H9 (cell line): ENCODE measurements at regions not wholly inside any gene's neighbourhood (a gene's known extent, or its start where the extent isn't known, plus 50 kb on each side); places are given as distances from the start of the nearest gene placed in this dataset.

Experiments
- DNase-seq: peaks from one replicate; pipeline ENCODE4 v3.0.0-alpha.2; 2017
- H2AFZ ChIP-seq: one replicate; pipeline ENCODE4 v1.6.1; 2013; ENCODE audit warnings: mild to moderate bottlenecking, low read length, control low read depth, moderate library complexity
- H2AK5ac ChIP-seq: 2 replicates; pipeline ENCODE4 v1.6.1; 2013; ENCODE audit warnings: low read length, control low read depth, mixed read lengths; ENCODE audit not compliant: insufficient read length
- H2BK120ac ChIP-seq: one replicate; pipeline ENCODE4 v1.6.1; 2013; ENCODE audit warnings: low read depth, mild to moderate bottlenecking, low read length, control low read depth, inconsistent platforms; ENCODE audit not compliant: poor library complexity, severe bottlenecking
- H2BK12ac ChIP-seq: 2 replicates; pipeline ENCODE4 v1.6.1; 2013; ENCODE audit warnings: low read length, control low read depth, mixed read lengths, low read depth; ENCODE audit not compliant: insufficient read length
- H2BK15ac ChIP-seq: 2 replicates; pipeline ENCODE4 v1.6.1; 2013; ENCODE audit warnings: low read depth, low read length, control low read depth
- H2BK20ac ChIP-seq: one replicate; pipeline ENCODE4 v1.6.1; 2013; ENCODE audit warnings: low read depth, mild to moderate bottlenecking, low read length, control low read depth, inconsistent platforms; ENCODE audit not compliant: poor library complexity, severe bottlenecking
- H2BK5ac ChIP-seq: 2 replicates; pipeline ENCODE4 v1.6.1; 2013; ENCODE audit warnings: low read length, control low read depth, mixed read lengths; ENCODE audit not compliant: insufficient read length
- H3K14ac ChIP-seq: 2 replicates; pipeline ENCODE4 v1.6.1; 2013; ENCODE audit warnings: low read length, control low read depth; ENCODE audit not compliant: insufficient read depth
- H3K18ac ChIP-seq: 2 replicates; pipeline ENCODE4 v1.6.1; 2013; ENCODE audit warnings: low read depth, mild to moderate bottlenecking, mixed read lengths, low read length, control low read depth; ENCODE audit not compliant: insufficient read length
- H3K23ac ChIP-seq: 2 replicates; pipeline ENCODE4 v1.6.1; 2013; ENCODE audit warnings: low read length, control low read depth, mixed read lengths, low read depth; ENCODE audit not compliant: insufficient read length
- H3K23me2 ChIP-seq: 2 replicates; pipeline ENCODE4 v1.6.1; 2013; ENCODE audit warnings: low read depth, mild to moderate bottlenecking, mixed read lengths, low read length, control low read depth; ENCODE audit not compliant: insufficient read length, poor library complexity, severe bottlenecking
- H3K27ac ChIP-seq: 2 replicates; pipeline ENCODE4 v1.5.1; 2013; ENCODE audit warnings: low read length, control low read depth, mixed read lengths, low read depth; ENCODE audit not compliant: insufficient read length
- H3K27me3 ChIP-seq: 2 replicates; pipeline ENCODE4 v1.6.1; 2013; ENCODE audit warnings: low read length, control low read depth, inconsistent platforms; ENCODE audit not compliant: insufficient read depth
- H3K4ac ChIP-seq: 2 replicates; pipeline ENCODE4 v1.6.1; 2013; ENCODE audit warnings: low read depth, mild to moderate bottlenecking, control low read depth, inconsistent platforms, low read length, moderate library complexity
- H3K4me1 ChIP-seq: 2 replicates; pipeline ENCODE4 v1.6.1; 2013; ENCODE audit warnings: low read length, control low read depth, inconsistent platforms; ENCODE audit not compliant: insufficient read depth
- H3K4me2 ChIP-seq: 2 replicates; pipeline ENCODE4 v1.6.1; 2013; ENCODE audit warnings: low read length, control low read depth, mixed read lengths; ENCODE audit not compliant: insufficient read length, insufficient read depth
- H3K56ac ChIP-seq: 2 replicates; pipeline ENCODE4 v1.6.1; 2013; ENCODE audit warnings: low read depth, mild to moderate bottlenecking, mixed read lengths, low read length, control low read depth; ENCODE audit not compliant: insufficient read length
- H3K79me1 ChIP-seq: 2 replicates; pipeline ENCODE4 v1.6.1; 2013; ENCODE audit warnings: low read depth, mild to moderate bottlenecking, moderate library complexity, low read length, control low read depth, inconsistent platforms; ENCODE audit not compliant: insufficient read depth, poor library complexity, severe bottlenecking
- H3K79me2 ChIP-seq: 2 replicates; pipeline ENCODE4 v1.6.1; 2013; ENCODE audit warnings: low read length, control low read depth, inconsistent platforms; ENCODE audit not compliant: insufficient read depth
- H3K9ac ChIP-seq: 2 replicates; pipeline ENCODE4 v1.6.1; 2013; ENCODE audit warnings: low read length, control low read depth, mixed read lengths; ENCODE audit not compliant: insufficient read length; ENCODE audit errors: extremely low read depth
- H3K9me3 ChIP-seq: one replicate; pipeline ENCODE4 v1.6.1; 2013; ENCODE audit warnings: low read depth, low read length, inconsistent platforms; ENCODE audit not compliant: control insufficient read depth
- H3T11ph ChIP-seq: one replicate; pipeline ENCODE4 v1.6.1; 2013; ENCODE audit warnings: mild to moderate bottlenecking, low read length, control low read depth, inconsistent platforms
- H4K20me1 ChIP-seq: one replicate; pipeline ENCODE4 v1.6.1; 2013; ENCODE audit not compliant: control insufficient read depth, insufficient read length, insufficient read depth
- H4K5ac ChIP-seq: 2 replicates; pipeline ENCODE4 v1.6.1; 2013; ENCODE audit warnings: low read depth, mild to moderate bottlenecking, mixed read lengths, low read length, control low read depth; ENCODE audit not compliant: insufficient read length
- H4K8ac ChIP-seq: replicated peaks from 2 replicates; pipeline ENCODE4 v1.6.1; 2013; ENCODE audit warnings: low read length, control low read depth, mixed read lengths, low read depth; ENCODE audit not compliant: insufficient read length
- H4K91ac ChIP-seq: 2 replicates; pipeline ENCODE4 v1.6.1; 2013; ENCODE audit warnings: low read depth, mild to moderate bottlenecking, moderate library complexity, mixed read lengths, low read length, control low read depth; ENCODE audit not compliant: insufficient read length
- H3K27ac Mint-ChIP-seq, 3 experiments: 2 replicates in 2 of 3; 3 replicates in 1 of 3; pipeline ENCODE4 v1.8.0; 2020 to 2021; ENCODE audit warnings: mixed read lengths in 3 of 3, mild to moderate bottlenecking in 1 of 3, moderate library complexity in 1 of 3
- H3K27me3 Mint-ChIP-seq: 2 replicates; pipeline ENCODE4 v1.8.0; 2021; ENCODE audit warnings: low read depth, mild to moderate bottlenecking, moderate library complexity, mixed read lengths
- H3K36me3 Mint-ChIP-seq, 3 experiments: 2 replicates in 2 of 3; 3 replicates in 1 of 3; pipeline ENCODE4 v1.8.0; 2020 to 2021; ENCODE audit warnings: low read depth in 3 of 3, mixed read lengths in 3 of 3; ENCODE audit not compliant: insufficient read depth in 1 of 3
- H3K4me1 Mint-ChIP-seq, 2 experiments: 2 replicates each; pipeline ENCODE4 v1.8.0; 2020; ENCODE audit warnings: mixed read lengths in 2 of 2
- H3K4me3 Mint-ChIP-seq, 2 experiments: 2 replicates in 1 of 2; 3 replicates in 1 of 2; pipeline ENCODE4 v1.8.0; 2020 to 2021; ENCODE audit warnings: mild to moderate bottlenecking in 2 of 2, mixed read lengths in 2 of 2, moderate library complexity in 1 of 2
- H3K9me3 Mint-ChIP-seq, 2 experiments: 2 replicates in 1 of 2; 3 replicates in 1 of 2; pipeline ENCODE4 v1.8.0; 2020; ENCODE audit warnings: mild to moderate bottlenecking in 2 of 2, mixed read lengths in 2 of 2, moderate library complexity in 1 of 2
- CTCF ChIP-seq: fragments of 200-600 bp; sonication (generic); conservative IDR thresholded peaks from 3 replicates; pipeline ENCODE4 v1.8.0; 2021; ENCODE audit warnings: antibody characterized with exemption, mild to moderate bottlenecking
- WGBS: extraction: QIAGEN DNeasy Blood & Tissue Kit; methylation state at CpG from one replicate; pipeline ENCODE4 v1.1.7; 2013; ENCODE audit warnings: missing lambda C conversion rate, low lambda C conversion rate, mixed read lengths; ENCODE audit not compliant: insufficient read length; ENCODE audit errors: extremely low coverage; 5-methylcytosine and 5-hydroxymethylcytosine counted together

GRCh38 chr18:59040770-59041148 is 98.9 kb upstream of the SEC11C start:
- Histone ChIP-seq H3K23ac (no peak overlapping the region), H4K20me1 (no peaks in the 10 kb centered on the region), H3K4me1 (no peaks in the 10 kb centered on the region), H3K27ac (no peak overlapping the region), H2AFZ (no peak overlapping the region), H4K91ac (no peak overlapping the region), H2BK5ac (no peak overlapping the region), H2AK5ac (no peak overlapping the region), H2BK15ac (no peak overlapping the region), H3K9ac (no peak overlapping the region), H3K79me1 (no peaks in the 10 kb centered on the region), H3K4me2 (no peak overlapping the region), H3K14ac (no peak overlapping the region), H3K18ac (no peak overlapping the region), H2BK12ac (no peak overlapping the region), H3K9me3 (no peaks in the 10 kb centered on the region), H3K56ac (no peak overlapping the region), H3K23me2 (no peaks in the 10 kb centered on the region), H3K27me3 (no peaks in the 10 kb centered on the region), H2BK20ac (no peak overlapping the region), H3K4ac (no peak overlapping the region), H3K79me2 (no peaks in the 10 kb centered on the region), H4K5ac (no peak overlapping the region), H2BK120ac (no peak overlapping the region), H4K8ac (no peak overlapping the region), H3T11ph (no peak overlapping the region)
- H3K4me1 Mint-ChIP-seq = peaks cover 7% of the 10 kb centered on the region in 2 experiments
- no peak for TF ChIP-seq CTCF
- no peak overlapping the region for H3K27ac Mint-ChIP-seq
- H3K9me3 Mint-ChIP-seq = no peaks in the 10 kb centered on the region; a peak in 1 of 5 replicates
- no peak for DNase-seq
- H3K4me3 Mint-ChIP-seq = no peak overlapping the region
- no CpG with 5 or more reads among the region's 8 CpGs for WGBS
- H3K36me3 Mint-ChIP-seq = no peaks in the 10 kb centered on the region
- no peaks in the 10 kb centered on the region for H3K27me3 Mint-ChIP-seq
